ENCODE measurements at regions not wholly inside any gene's neighbourhood (a gene's known extent, or its start where the extent isn't known, plus 50 kb on each side); places are given as distances from the start of the nearest gene placed in this dataset.

DNA sequence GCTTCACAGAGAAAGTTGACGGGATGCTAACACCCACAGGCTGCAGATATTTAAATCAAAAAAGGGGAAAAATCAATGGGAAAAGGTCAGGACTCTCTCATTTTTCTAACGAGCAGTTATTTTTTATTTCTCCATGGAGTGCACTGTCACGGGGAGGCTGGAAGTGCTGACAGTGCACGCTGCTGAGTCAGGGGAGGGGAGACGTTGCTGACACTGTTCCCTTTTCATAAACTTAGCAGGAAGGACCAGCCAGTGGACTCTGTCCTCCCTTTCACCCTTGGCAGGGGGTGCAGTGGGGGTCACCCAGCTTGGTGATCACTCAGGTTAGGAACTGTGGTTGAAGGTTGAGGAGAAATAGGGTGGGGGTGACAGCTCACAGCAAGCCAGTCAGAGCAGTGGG is 65.6 kb upstream of the FUT8 start:
- TF ChIP-seq, protein P1, sequence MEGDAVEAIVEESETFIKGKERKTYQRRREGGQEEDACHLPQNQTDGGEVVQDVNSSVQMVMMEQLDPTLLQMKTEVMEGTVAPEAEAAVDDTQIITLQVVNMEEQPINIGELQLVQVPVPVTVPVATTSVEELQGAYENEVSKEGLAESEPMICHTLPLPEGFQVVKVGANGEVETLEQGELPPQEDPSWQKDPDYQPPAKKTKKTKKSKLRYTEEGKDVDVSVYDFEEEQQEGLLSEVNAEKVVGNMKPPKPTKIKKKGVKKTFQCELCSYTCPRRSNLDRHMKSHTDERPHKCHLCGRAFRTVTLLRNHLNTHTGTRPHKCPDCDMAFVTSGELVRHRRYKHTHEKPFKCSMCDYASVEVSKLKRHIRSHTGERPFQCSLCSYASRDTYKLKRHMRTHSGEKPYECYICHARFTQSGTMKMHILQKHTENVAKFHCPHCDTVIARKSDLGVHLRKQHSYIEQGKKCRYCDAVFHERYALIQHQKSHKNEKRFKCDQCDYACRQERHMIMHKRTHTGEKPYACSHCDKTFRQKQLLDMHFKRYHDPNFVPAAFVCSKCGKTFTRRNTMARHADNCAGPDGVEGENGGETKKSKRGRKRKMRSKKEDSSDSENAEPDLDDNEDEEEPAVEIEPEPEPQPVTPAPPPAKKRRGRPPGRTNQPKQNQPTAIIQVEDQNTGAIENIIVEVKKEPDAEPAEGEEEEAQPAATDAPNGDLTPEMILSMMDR (IDR thresholded peaks at IDR 0.05): no peak
- TF ChIP-seq POLR2A (IDR thresholded peaks at IDR 0.05): no peak
